ENCODE measurements at regions not wholly inside any gene's neighbourhood (a gene's known extent, or its start where the extent isn't known, plus 50 kb on each side); places are given as distances from the start of the nearest gene placed in this dataset.

GRCh38 chr2:39546937-39547336 lies 109.9 kb upstream of the MAP4K3 start:
- DNase-seq (ENCODE audit: low read depth, low spot score) = peak; percentile 34
- TF ChIP-seq, protein P1, sequence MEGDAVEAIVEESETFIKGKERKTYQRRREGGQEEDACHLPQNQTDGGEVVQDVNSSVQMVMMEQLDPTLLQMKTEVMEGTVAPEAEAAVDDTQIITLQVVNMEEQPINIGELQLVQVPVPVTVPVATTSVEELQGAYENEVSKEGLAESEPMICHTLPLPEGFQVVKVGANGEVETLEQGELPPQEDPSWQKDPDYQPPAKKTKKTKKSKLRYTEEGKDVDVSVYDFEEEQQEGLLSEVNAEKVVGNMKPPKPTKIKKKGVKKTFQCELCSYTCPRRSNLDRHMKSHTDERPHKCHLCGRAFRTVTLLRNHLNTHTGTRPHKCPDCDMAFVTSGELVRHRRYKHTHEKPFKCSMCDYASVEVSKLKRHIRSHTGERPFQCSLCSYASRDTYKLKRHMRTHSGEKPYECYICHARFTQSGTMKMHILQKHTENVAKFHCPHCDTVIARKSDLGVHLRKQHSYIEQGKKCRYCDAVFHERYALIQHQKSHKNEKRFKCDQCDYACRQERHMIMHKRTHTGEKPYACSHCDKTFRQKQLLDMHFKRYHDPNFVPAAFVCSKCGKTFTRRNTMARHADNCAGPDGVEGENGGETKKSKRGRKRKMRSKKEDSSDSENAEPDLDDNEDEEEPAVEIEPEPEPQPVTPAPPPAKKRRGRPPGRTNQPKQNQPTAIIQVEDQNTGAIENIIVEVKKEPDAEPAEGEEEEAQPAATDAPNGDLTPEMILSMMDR (IDR thresholded peaks at IDR 0.05; ENCODE audit: low read depth, low read length) = no peak
- in situ Hi-C loops (cut with HindIII; ENCODE audit: low sequenced_read_pairs) = no loop called here
- no peak overlapping the region for H3K4me3 ChIP-seq (ENCODE audit: low read depth, low read length)

GRCh38 chr2:39547811-39548719 lies 111.0 kb upstream of the MAP4K3 start:
- TF ChIP-seq, protein P1 (IDR thresholded peaks at IDR 0.05; ENCODE audit: low read depth, low read length) = no peak
- in situ Hi-C loops (cut with HindIII; ENCODE audit: low sequenced_read_pairs) = no loop called here
- peak; percentile 42 for DNase-seq (ENCODE audit: low read depth, low spot score)
- H3K4me3 ChIP-seq (ENCODE audit: low read depth, low read length) = no peak overlapping the region

DNA sequence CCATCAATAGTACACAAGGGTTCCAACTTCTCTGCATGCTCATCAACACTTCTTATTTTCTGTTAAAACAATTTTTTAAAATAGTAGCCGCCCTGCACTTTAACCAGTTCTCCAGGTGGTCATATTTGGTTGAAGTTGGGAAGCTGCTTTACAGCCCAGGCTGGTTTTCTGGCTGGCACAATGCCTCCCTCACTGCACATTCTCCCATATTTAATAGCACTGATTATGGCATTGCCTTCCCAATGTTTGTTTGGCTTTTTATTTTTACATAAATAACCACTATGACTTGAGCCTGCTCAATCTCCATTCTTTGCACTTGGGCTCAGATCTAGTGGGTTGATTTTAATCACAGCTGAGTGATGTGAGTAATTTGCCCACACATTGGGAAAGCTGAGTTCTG lies 111.9 kb upstream of the MAP4K3 start:
- TF ChIP-seq, protein P1 (IDR thresholded peaks at IDR 0.05; ENCODE audit: low read depth, low read length) = no peak
- H3K4me3 ChIP-seq (ENCODE audit: low read depth, low read length) = no peak overlapping the region
- no peak for DNase-seq (ENCODE audit: low read depth, low spot score)

GRCh38 chr2:39549718-39550464 lies 112.8 kb upstream of the MAP4K3 start:
- in situ Hi-C loops (cut with HindIII; ENCODE audit: low sequenced_read_pairs) = no loop called here
- TF ChIP-seq, protein P1 (IDR thresholded peaks at IDR 0.05; ENCODE audit: low read depth, low read length) = no peak
- H3K4me3 ChIP-seq (ENCODE audit: low read depth, low read length) = no peak overlapping the region
- no peak for DNase-seq (ENCODE audit: low read depth, low spot score)

More for the DNA sequence above, 111.9 kb upstream of the MAP4K3 start:
- in situ Hi-C loops (cut with HindIII; ENCODE audit: low sequenced_read_pairs) = no loop called here

DNA sequence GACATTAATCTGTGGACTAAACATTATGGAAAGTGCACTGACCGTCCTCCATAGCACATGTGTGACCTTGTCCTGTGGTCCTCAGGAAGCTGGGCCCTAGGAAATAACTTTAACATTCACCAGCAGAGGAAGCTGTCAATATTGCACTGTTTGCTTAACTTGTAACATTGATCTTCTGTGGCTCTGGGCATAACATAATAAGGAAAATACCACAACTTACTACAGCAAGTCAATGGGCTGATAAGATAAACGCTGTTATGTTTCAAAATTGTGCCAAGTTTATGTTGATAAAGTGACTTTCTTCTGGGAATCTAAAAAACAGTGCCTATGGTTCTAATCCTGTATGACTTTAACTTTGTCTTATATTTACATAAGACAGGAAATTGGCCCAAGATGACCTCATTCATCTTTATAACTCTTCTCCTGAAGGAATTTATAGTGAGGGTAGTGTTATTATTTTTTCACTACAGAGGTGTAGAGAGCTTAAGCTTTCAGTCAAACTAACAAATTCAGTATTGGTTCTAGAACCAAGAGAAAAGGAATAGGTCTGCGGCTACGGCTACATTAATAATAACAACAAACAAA lies 113.7 kb upstream of the MAP4K3 start:
- no peak for DNase-seq (ENCODE audit: low read depth, low spot score)
- in situ Hi-C loops (cut with HindIII; ENCODE audit: low sequenced_read_pairs) = no loop called here
- H3K4me3 ChIP-seq (ENCODE audit: low read depth, low read length) = no peak overlapping the region
- TF ChIP-seq, protein P1 (IDR thresholded peaks at IDR 0.05; ENCODE audit: low read depth, low read length) = no peak

DNA sequence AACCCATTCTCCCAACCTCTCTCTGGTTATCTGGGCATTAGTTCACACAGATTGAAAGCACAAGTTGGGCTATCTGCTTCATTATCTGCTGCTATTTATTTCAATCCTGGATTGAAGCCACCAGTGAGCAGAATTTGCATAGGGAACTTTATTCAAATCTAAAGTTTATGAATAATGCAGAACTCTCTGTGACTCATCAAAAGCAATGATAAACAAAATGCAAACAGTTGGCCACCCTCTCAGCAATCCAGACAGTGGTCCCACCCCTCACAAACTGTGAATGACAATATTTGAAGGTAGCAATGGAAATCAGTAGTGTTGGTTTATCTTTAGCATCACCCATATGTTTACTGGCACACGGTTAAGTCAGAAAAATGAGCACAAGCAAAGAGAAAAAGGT lies 106.8 kb upstream of the TMEM178A start:
- H3K4me3 ChIP-seq (ENCODE audit: low read depth, low read length) = no peak overlapping the region
- in situ Hi-C loops (cut with HindIII; ENCODE audit: low sequenced_read_pairs) = no loop called here
- TF ChIP-seq, protein P1 (IDR thresholded peaks at IDR 0.05; ENCODE audit: low read depth, low read length) = no peak
- no peak for DNase-seq (ENCODE audit: low read depth, low spot score)
